ENCODE measurements at regions not wholly inside any gene's neighbourhood (a gene's known extent, or its start where the extent isn't known, plus 50 kb on each side); places are given as distances from the start of the nearest gene placed in this dataset.

GRCh38 chr9:4435197-4435596, 55.1 kb upstream of the SLC1A1 start:
- TF ChIP-seq EZH2phosphoT487 (IDR thresholded peaks at IDR 0.05; ENCODE audit: low read depth), result no peak
- no peak for TF ChIP-seq CTCF (IDR thresholded peaks at IDR 0.05; ENCODE audit: low read depth, low read length)
- no peaks in the 10 kb centered on the region for H3K79me2 ChIP-seq (ENCODE audit: low read length)

GRCh38 chr9:4433379-4433778, 56.9 kb upstream of the SLC1A1 start:
- no peaks in the 10 kb centered on the region for H3K79me2 ChIP-seq (ENCODE audit: low read length)
- no peaks in the 10 kb centered on the region for H3K9me3 ChIP-seq (ENCODE audit: insufficient read depth, low read length)
- peaks cover 13% of the 10 kb centered on the region for H3K4me1 ChIP-seq (ENCODE audit: low read length)
- no peaks in the 10 kb centered on the region for H3K27me3 ChIP-seq (ENCODE audit: low read depth, low read length)
- H4K20me1 ChIP-seq (ENCODE audit: insufficient read depth, low read length), result no peaks in the 10 kb centered on the region
- no peak for TF ChIP-seq EZH2phosphoT487 (IDR thresholded peaks at IDR 0.05; ENCODE audit: low read depth)
- no peak for TF ChIP-seq CTCF (IDR thresholded peaks at IDR 0.05; ENCODE audit: low read depth, low read length)
- H2AFZ ChIP-seq (ENCODE audit: low read depth, low read length), result no peak overlapping the region
- H3K4me3 ChIP-seq (ENCODE audit: low read length), result no peak overlapping the region
- H3K4me2 ChIP-seq (ENCODE audit: low read length), result no peak overlapping the region
- H3K9ac ChIP-seq (ENCODE audit: low read length), result no peak overlapping the region
- no peak overlapping the region for H3K27ac ChIP-seq (ENCODE audit: low read length)
- H3K36me3 ChIP-seq (replicated peaks; ENCODE audit: low read depth, low read length), result no peaks in the 10 kb centered on the region

More at GRCh38 chr9:4435197-4435596, 55.1 kb upstream of the SLC1A1 start:
- no peaks in the 10 kb centered on the region for H4K20me1 ChIP-seq (ENCODE audit: insufficient read depth, low read length)
- H3K4me1 ChIP-seq (ENCODE audit: low read length), result peaks cover 12% of the 10 kb centered on the region
- H3K9me3 ChIP-seq (ENCODE audit: insufficient read depth, low read length), result no peaks in the 10 kb centered on the region; the same call in 1 of the 2 replicates
- H3K4me3 ChIP-seq (ENCODE audit: low read length), result no peak overlapping the region
- H3K4me2 ChIP-seq (ENCODE audit: low read length), result no peak overlapping the region
- no peaks in the 10 kb centered on the region for H3K36me3 ChIP-seq (replicated peaks; ENCODE audit: low read depth, low read length)
- H2AFZ ChIP-seq (ENCODE audit: low read depth, low read length), result no peak overlapping the region
- H3K27ac ChIP-seq (ENCODE audit: low read length), result no peak overlapping the region
- no peaks in the 10 kb centered on the region for H3K27me3 ChIP-seq (ENCODE audit: low read depth, low read length)
- H3K9ac ChIP-seq (ENCODE audit: low read length), result no peak overlapping the region

GRCh38 chr9:4430432-4431261, 59.6 kb upstream of the SLC1A1 start:
- no peaks in the 10 kb centered on the region for H4K20me1 ChIP-seq (ENCODE audit: insufficient read depth, low read length)
- H3K9me3 ChIP-seq (ENCODE audit: insufficient read depth, low read length), result no peaks in the 10 kb centered on the region
- H3K4me2 ChIP-seq (ENCODE audit: low read length), result peak overlapping the region; percentile 5; the same call in 1 of the 2 replicates
- no peaks in the 10 kb centered on the region for H3K79me2 ChIP-seq (ENCODE audit: low read length)
- H3K4me3 ChIP-seq (ENCODE audit: low read length), result no peak overlapping the region
- no peak overlapping the region for H2AFZ ChIP-seq (ENCODE audit: low read depth, low read length)
- no peaks in the 10 kb centered on the region for H3K27me3 ChIP-seq (ENCODE audit: low read depth, low read length)
- no peak for TF ChIP-seq CTCF (IDR thresholded peaks at IDR 0.05; ENCODE audit: low read depth, low read length)
- TF ChIP-seq EZH2phosphoT487 (IDR thresholded peaks at IDR 0.05; ENCODE audit: low read depth), result no peak
- no peaks in the 10 kb centered on the region for H3K36me3 ChIP-seq (replicated peaks; ENCODE audit: low read depth, low read length)
- no peak overlapping the region for H3K27ac ChIP-seq (ENCODE audit: low read length)
- H3K9ac ChIP-seq (ENCODE audit: low read length), result no peak overlapping the region
- peaks cover 21% of the 10 kb centered on the region for H3K4me1 ChIP-seq (ENCODE audit: low read length)

GRCh38 chr9:4425319-4426045, 64.8 kb upstream of the SLC1A1 start:
- H3K27ac ChIP-seq (ENCODE audit: low read length), result no peak overlapping the region
- H3K79me2 ChIP-seq (ENCODE audit: low read length), result no peaks in the 10 kb centered on the region
- H3K36me3 ChIP-seq (replicated peaks; ENCODE audit: low read depth, low read length), result no peaks in the 10 kb centered on the region
- no peaks in the 10 kb centered on the region for H4K20me1 ChIP-seq (ENCODE audit: insufficient read depth, low read length)
- no peaks in the 10 kb centered on the region for H3K9me3 ChIP-seq (ENCODE audit: insufficient read depth, low read length)
- H3K4me1 ChIP-seq (ENCODE audit: low read length), result peaks cover 34% of the 10 kb centered on the region
- H3K4me2 ChIP-seq (ENCODE audit: low read length), result peak overlapping the region; percentile 20; the same call in 1 of the 2 replicates
- no peak overlapping the region for H2AFZ ChIP-seq (ENCODE audit: low read depth, low read length)
- no peaks in the 10 kb centered on the region for H3K27me3 ChIP-seq (ENCODE audit: low read depth, low read length)
- no peak for TF ChIP-seq CTCF (IDR thresholded peaks at IDR 0.05; ENCODE audit: low read depth, low read length)
- no peak overlapping the region for H3K9ac ChIP-seq (ENCODE audit: low read length)
- H3K4me3 ChIP-seq (ENCODE audit: low read length), result no peak overlapping the region

Data from OCI-LY3 (cell line).